HL-60 (cell line): ENCODE measurements at regions not wholly inside any gene's neighbourhood (a gene's known extent, or its start where the extent isn't known, plus 50 kb on each side); places are given as distances from the start of the nearest gene placed in this dataset.
"Not testable (repeated sequence)": the region's sequence is repeated elsewhere in the genome, so short reads cannot be mapped to it uniquely, and the experiment has no call there.

Source experiments
- DNase-seq, 2 experiments: peaks; one replicate each; pipeline ENCODE4 v3.0.0-alpha.2; 2010 to 2020; ENCODE audit warnings: low read depth in 1 of 2, low spot score in 1 of 2
- H3K27ac ChIP-seq: fragments of 250-450 bp; sonication (Bioruptor Pico); replicated peaks from 2 replicates; pipeline ENCODE4 v1.5.1; 2020; ENCODE audit warnings: mild to moderate bottlenecking, moderate library complexity
- H3K27me3 ChIP-seq: fragments of 250-450 bp; sonication (Bioruptor Pico); 2 replicates; pipeline ENCODE4 v1.5.1; 2021; ENCODE audit warnings: mild to moderate bottlenecking, moderate library complexity; ENCODE audit not compliant: insufficient read depth, poor library complexity, severe bottlenecking
- H3K4me3 ChIP-seq: replicated peaks from 2 replicates; pipeline ENCODE4 v1.5.1; 2011; ENCODE audit warnings: mild to moderate bottlenecking, control low read depth, low read length; ENCODE audit not compliant: insufficient read depth
- CTCF ChIP-seq: IDR thresholded peaks from one replicate; pipeline ENCODE4 v1.5.1; 2011; ENCODE audit warnings: low read length, control low read depth, inconsistent platforms; ENCODE audit not compliant: insufficient read depth
- GABPA ChIP-seq: IDR thresholded peaks from 2 replicates; pipeline ENCODE4 v1.6.1; 2012; ENCODE audit warnings: low read depth
- POLR2AphosphoS5 ChIP-seq: IDR thresholded peaks from 2 replicates; pipeline ENCODE4 v1.6.1; 2012; ENCODE audit warnings: low read depth
- REST ChIP-seq: IDR thresholded peaks from 2 replicates; pipeline ENCODE4 v1.6.1; 2012; ENCODE audit warnings: low read depth; ENCODE audit not compliant: insufficient replicate concordance
- SPI1 ChIP-seq: IDR thresholded peaks from 2 replicates; pipeline ENCODE4 v1.6.1; 2012; ENCODE audit warnings: low read depth, mild to moderate bottlenecking, borderline replicate concordance

- Histone ChIP-seq H3K4me3 (no peak overlapping the region), H3K27ac (no peak overlapping the region), H3K27me3 (no peaks in the 10 kb centered on the region)
- no peak for DNase-seq
- TF ChIP-seq POLR2AphosphoS5 (no peak), CTCF (no peak), REST (no peak), GABPA (no peak), SPI1 (no peak)
Observed at GRCh38 chrX:87017210-87017609, 500.4 kb upstream of the KLHL4 start.

- not testable (repeated sequence) for H3K4me3 ChIP-seq, DNase-seq, H3K27me3 ChIP-seq, H3K27ac ChIP-seq
Observed at GRCh38 chrX:87033115-87033514, 484.5 kb upstream of the KLHL4 start.

GRCh38 chrX:87045352-87045751, 472.2 kb upstream of the KLHL4 start:
- DNase-seq = no peak
- H3K27ac ChIP-seq = no peak overlapping the region
- H3K27me3 ChIP-seq = no peaks in the 10 kb centered on the region
- no peak overlapping the region for H3K4me3 ChIP-seq
- TF ChIP-seq POLR2AphosphoS5 (no peak), SPI1 (no peak), GABPA (no peak), REST (no peak), CTCF (no peak)

GRCh38 chrX:87049567-87049966, 468.0 kb upstream of the KLHL4 start:
- Histone ChIP-seq H3K27me3 (no peaks in the 10 kb centered on the region), H3K27ac (no peak overlapping the region), H3K4me3 (no peak overlapping the region)
- TF ChIP-seq REST (no peak), GABPA (no peak), CTCF (no peak), POLR2AphosphoS5 (no peak), SPI1 (no peak)
- DNase-seq = no peak
